Ecto neural progenitor cell (in vitro differentiated cells): ENCODE measurements at regions not wholly inside any gene's neighbourhood (a gene's known extent, or its start where the extent isn't known, plus 50 kb on each side); places are given as distances from the start of the nearest gene placed in this dataset.
"Not testable (repeated sequence)": the region's sequence is repeated elsewhere in the genome, so short reads cannot be mapped to it uniquely, and the experiment has no call there.

Experiments
- DNase-seq: peaks from one replicate; pipeline ENCODE4 v3.0.0-alpha.2; 2018; ENCODE audit warnings: low spot score

GRCh38 chr3:187536185-187536584 is 134.0 kb downstream of the SST start:
- DNase-seq = no peak

GRCh38 chr3:187533797-187534196 is 136.4 kb downstream of the SST start:
- DNase-seq = no peak

- DNase-seq = no peak
Observed at GRCh38 chr3:187531831-187532230, 138.4 kb downstream of the SST start.

GRCh38 chr3:187522890-187523289 is 147.3 kb downstream of the SST start:
- DNase-seq = no peak

GRCh38 chr3:187522293-187522692 is 147.9 kb downstream of the SST start:
- DNase-seq = no peak

GRCh38 chr3:187521546-187521945 is 148.6 kb downstream of the SST start:
- no peak for DNase-seq

- DNase-seq = no peak
Observed at GRCh38 chr3:187520027-187520945, 149.9 kb downstream of the SST start.

- DNase-seq = peak; percentile 48
Observed at GRCh38 chr3:187519428-187519890, 150.7 kb downstream of the SST start.

- DNase-seq = no peak
Observed at GRCh38 chr3:187518616-187519015, 150.4 kb downstream of the RTP4 start.

GRCh38 chr3:187518207-187518606 is 150.0 kb downstream of the RTP4 start:
- DNase-seq = no peak

GRCh38 chr3:187516446-187517185 is 148.4 kb downstream of the RTP4 start:
- no peak for DNase-seq

- no peak for DNase-seq
Observed at GRCh38 chr3:187507905-187508304, 139.7 kb downstream of the RTP4 start.

GRCh38 chr3:187507266-187507665 is 139.1 kb downstream of the RTP4 start:
- no peak for DNase-seq

- DNase-seq = no peak
Observed at GRCh38 chr3:187504435-187504834, 136.2 kb downstream of the RTP4 start.

- DNase-seq = no peak
Observed at GRCh38 chr3:187498211-187498724, 130.1 kb downstream of the RTP4 start.

- DNase-seq = no peak
Observed at GRCh38 chr3:187497052-187497451, 128.9 kb downstream of the RTP4 start.

GRCh38 chr3:187494056-187494455 is 125.9 kb downstream of the RTP4 start:
- not testable (repeated sequence) for DNase-seq

GRCh38 chr3:187491371-187491770 is 123.2 kb downstream of the RTP4 start:
- no peak for DNase-seq

- DNase-seq = no peak
Observed at GRCh38 chr3:187490366-187490765, 122.2 kb downstream of the RTP4 start.

GRCh38 chr3:187484547-187485295 is 116.5 kb downstream of the RTP4 start:
- DNase-seq = no peak

- DNase-seq = no peak
Observed at GRCh38 chr3:187481426-187481825, 113.2 kb downstream of the RTP4 start.

- not testable (repeated sequence) for DNase-seq
Observed at GRCh38 chr3:187475613-187476012, 107.4 kb downstream of the RTP4 start.
